ENCODE measurements at regions not wholly inside any gene's neighbourhood (a gene's known extent, or its start where the extent isn't known, plus 50 kb on each side); places are given as distances from the start of the nearest gene placed in this dataset.

DNA sequence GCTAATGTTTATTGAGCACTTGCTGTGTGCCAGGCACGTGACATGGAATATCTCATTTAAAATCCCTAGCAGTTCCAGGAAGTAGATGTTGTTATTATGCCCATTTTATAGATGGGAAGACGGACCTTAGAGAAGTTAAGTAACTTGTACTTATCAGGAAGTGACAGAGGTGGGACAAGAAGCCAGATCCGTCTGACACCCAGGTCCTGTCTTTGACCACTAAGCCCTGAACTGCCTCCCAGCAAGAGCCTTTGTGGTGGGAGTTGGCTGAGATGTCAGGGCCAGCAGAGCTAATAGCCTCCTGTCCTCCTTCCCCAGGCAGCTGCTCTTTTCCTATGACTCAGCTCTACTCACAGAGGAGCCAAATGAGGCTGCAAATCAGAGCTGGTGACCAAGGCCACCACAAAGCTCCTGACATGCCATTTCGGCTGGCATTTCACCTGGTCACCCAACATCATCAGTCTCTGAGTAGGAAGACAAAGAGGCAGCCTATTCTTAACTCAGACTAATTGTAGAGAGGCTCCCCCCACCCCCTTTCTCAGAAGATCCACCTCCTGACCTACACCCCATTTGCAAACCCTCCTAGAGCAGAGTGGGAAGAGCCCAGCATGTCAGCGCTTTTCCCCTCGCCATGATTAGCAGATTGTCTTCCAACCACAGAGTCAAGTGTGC, 175.1 kb upstream of the KIT start (continued):
- TF ChIP-seq, protein P1, sequence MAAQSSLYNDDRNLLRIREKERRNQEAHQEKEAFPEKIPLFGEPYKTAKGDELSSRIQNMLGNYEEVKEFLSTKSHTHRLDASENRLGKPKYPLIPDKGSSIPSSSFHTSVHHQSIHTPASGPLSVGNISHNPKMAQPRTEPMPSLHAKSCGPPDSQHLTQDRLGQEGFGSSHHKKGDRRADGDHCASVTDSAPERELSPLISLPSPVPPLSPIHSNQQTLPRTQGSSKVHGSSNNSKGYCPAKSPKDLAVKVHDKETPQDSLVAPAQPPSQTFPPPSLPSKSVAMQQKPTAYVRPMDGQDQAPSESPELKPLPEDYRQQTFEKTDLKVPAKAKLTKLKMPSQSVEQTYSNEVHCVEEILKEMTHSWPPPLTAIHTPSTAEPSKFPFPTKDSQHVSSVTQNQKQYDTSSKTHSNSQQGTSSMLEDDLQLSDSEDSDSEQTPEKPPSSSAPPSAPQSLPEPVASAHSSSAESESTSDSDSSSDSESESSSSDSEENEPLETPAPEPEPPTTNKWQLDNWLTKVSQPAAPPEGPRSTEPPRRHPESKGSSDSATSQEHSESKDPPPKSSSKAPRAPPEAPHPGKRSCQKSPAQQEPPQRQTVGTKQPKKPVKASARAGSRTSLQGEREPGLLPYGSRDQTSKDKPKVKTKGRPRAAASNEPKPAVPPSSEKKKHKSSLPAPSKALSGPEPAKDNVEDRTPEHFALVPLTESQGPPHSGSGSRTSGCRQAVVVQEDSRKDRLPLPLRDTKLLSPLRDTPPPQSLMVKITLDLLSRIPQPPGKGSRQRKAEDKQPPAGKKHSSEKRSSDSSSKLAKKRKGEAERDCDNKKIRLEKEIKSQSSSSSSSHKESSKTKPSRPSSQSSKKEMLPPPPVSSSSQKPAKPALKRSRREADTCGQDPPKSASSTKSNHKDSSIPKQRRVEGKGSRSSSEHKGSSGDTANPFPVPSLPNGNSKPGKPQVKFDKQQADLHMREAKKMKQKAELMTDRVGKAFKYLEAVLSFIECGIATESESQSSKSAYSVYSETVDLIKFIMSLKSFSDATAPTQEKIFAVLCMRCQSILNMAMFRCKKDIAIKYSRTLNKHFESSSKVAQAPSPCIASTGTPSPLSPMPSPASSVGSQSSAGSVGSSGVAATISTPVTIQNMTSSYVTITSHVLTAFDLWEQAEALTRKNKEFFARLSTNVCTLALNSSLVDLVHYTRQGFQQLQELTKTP (IDR thresholded peaks at IDR 0.05; ENCODE audit: low read depth in 1 of 2, partially characterized antibody in 2 of 2) = no peak
- peak; percentile 75 for TF ChIP-seq C11orf30 (IDR thresholded peaks at IDR 0.05; ENCODE audit: low read depth)
- TF ChIP-seq, protein P2, sequence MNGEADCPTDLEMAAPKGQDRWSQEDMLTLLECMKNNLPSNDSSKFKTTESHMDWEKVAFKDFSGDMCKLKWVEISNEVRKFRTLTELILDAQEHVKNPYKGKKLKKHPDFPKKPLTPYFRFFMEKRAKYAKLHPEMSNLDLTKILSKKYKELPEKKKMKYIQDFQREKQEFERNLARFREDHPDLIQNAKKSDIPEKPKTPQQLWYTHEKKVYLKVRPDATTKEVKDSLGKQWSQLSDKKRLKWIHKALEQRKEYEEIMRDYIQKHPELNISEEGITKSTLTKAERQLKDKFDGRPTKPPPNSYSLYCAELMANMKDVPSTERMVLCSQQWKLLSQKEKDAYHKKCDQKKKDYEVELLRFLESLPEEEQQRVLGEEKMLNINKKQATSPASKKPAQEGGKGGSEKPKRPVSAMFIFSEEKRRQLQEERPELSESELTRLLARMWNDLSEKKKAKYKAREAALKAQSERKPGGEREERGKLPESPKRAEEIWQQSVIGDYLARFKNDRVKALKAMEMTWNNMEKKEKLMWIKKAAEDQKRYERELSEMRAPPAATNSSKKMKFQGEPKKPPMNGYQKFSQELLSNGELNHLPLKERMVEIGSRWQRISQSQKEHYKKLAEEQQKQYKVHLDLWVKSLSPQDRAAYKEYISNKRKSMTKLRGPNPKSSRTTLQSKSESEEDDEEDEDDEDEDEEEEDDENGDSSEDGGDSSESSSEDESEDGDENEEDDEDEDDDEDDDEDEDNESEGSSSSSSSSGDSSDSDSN (IDR thresholded peaks at IDR 0.05; ENCODE audit: borderline replicate concordance in 1 of 2, low read depth in 2 of 2, low read length in 2 of 2) = no peak
- TF ChIP-seq, protein P3, sequence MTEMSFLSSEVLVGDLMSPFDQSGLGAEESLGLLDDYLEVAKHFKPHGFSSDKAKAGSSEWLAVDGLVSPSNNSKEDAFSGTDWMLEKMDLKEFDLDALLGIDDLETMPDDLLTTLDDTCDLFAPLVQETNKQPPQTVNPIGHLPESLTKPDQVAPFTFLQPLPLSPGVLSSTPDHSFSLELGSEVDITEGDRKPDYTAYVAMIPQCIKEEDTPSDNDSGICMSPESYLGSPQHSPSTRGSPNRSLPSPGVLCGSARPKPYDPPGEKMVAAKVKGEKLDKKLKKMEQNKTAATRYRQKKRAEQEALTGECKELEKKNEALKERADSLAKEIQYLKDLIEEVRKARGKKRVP (CRISPR knock-in tag; IDR thresholded peaks at IDR 0.05) = no peak
- TF ChIP-seq, protein P4, sequence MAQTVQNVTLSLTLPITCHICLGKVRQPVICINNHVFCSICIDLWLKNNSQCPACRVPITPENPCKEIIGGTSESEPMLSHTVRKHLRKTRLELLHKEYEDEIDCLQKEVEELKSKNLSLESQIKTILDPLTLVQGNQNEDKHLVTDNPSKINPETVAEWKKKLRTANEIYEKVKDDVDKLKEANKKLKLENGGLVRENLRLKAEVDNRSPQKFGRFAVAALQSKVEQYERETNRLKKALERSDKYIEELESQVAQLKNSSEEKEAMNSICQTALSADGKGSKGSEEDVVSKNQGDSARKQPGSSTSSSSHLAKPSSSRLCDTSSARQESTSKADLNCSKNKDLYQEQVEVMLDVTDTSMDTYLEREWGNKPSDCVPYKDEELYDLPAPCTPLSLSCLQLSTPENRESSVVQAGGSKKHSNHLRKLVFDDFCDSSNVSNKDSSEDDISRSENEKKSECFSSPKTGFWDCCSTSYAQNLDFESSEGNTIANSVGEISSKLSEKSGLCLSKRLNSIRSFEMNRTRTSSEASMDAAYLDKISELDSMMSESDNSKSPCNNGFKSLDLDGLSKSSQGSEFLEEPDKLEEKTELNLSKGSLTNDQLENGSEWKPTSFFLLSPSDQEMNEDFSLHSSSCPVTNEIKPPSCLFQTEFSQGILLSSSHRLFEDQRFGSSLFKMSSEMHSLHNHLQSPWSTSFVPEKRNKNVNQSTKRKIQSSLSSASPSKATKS (CRISPR knock-in tag; IDR thresholded peaks at IDR 0.05) = no peak
- TF ChIP-seq TCF3 (CRISPR knock-in tag; IDR thresholded peaks at IDR 0.05) = peak; percentile 21; the same call in 1 of the 2 replicates
- TF ChIP-seq, protein P5, sequence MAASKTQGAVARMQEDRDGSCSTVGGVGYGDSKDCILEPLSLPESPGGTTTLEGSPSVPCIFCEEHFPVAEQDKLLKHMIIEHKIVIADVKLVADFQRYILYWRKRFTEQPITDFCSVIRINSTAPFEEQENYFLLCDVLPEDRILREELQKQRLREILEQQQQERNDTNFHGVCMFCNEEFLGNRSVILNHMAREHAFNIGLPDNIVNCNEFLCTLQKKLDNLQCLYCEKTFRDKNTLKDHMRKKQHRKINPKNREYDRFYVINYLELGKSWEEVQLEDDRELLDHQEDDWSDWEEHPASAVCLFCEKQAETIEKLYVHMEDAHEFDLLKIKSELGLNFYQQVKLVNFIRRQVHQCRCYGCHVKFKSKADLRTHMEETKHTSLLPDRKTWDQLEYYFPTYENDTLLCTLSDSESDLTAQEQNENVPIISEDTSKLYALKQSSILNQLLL (CRISPR knock-in tag; IDR thresholded peaks at IDR 0.05; ENCODE audit: borderline replicate concordance) = no peak
- TF ChIP-seq CBFA2T2 (conservative IDR thresholded peaks at IDR 0.05) = peak; percentile 69
- TF ChIP-seq DMBX1 (CRISPR knock-in tag; IDR thresholded peaks at IDR 0.05; ENCODE audit: borderline replicate concordance) = no peak
- TF ChIP-seq, protein P6, sequence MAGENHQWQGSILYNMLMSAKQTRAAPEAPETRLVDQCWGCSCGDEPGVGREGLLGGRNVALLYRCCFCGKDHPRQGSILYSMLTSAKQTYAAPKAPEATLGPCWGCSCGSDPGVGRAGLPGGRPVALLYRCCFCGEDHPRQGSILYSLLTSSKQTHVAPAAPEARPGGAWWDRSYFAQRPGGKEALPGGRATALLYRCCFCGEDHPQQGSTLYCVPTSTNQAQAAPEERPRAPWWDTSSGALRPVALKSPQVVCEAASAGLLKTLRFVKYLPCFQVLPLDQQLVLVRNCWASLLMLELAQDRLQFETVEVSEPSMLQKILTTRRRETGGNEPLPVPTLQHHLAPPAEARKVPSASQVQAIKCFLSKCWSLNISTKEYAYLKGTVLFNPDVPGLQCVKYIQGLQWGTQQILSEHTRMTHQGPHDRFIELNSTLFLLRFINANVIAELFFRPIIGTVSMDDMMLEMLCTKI (IDR thresholded peaks at IDR 0.05; ENCODE audit: partially characterized antibody) = no peak
- TF ChIP-seq RBM39 (optimal IDR thresholded peaks at IDR 0.05; ENCODE audit: low read depth, low read length) = no peak
- no peak for TF ChIP-seq RHOXF2B (CRISPR knock-in tag; conservative IDR thresholded peaks at IDR 0.05)
- TF ChIP-seq MAFF (IDR thresholded peaks at IDR 0.05; ENCODE audit: low read length) = peak; percentile 20; the same call in 1 of the 2 replicates
